HUES48 (cell line): ENCODE measurements at regions not wholly inside any gene's neighbourhood (a gene's known extent, or its start where the extent isn't known, plus 50 kb on each side); places are given as distances from the start of the nearest gene placed in this dataset.

Experiments used
- H3K27ac ChIP-seq: one replicate; pipeline ENCODE4 v1.7.0; 2013; ENCODE audit warnings: low read depth, low read length, inconsistent platforms
- H3K27me3 ChIP-seq: 2 replicates; pipeline ENCODE4 v1.6.1; 2013; ENCODE audit warnings: mild to moderate bottlenecking, low read length; ENCODE audit not compliant: control insufficient read depth, insufficient read depth
- H3K36me3 ChIP-seq: 2 replicates; pipeline ENCODE4 v1.6.1; 2013; ENCODE audit warnings: low read length; ENCODE audit not compliant: control insufficient read depth, insufficient read depth
- H3K4me1 ChIP-seq: 2 replicates; pipeline ENCODE4 v1.6.1; 2013; ENCODE audit warnings: mild to moderate bottlenecking, low read length; ENCODE audit not compliant: control insufficient read depth, insufficient read depth
- H3K4me3 ChIP-seq: 2 replicates; pipeline ENCODE4 v1.5.1; 2013; ENCODE audit warnings: mild to moderate bottlenecking, low read depth, low read length
- H3K9ac ChIP-seq: 2 replicates; pipeline ENCODE4 v1.6.1; 2013; ENCODE audit warnings: mild to moderate bottlenecking, low read depth, low read length, moderate library complexity
- H3K9me3 ChIP-seq: 2 replicates; pipeline ENCODE4 v1.6.1; 2013; ENCODE audit warnings: low read length; ENCODE audit not compliant: control insufficient read depth, insufficient read depth

GRCh38 chr6:170232186-170233002, 58.5 kb downstream of the DLL1 start:
- Histone ChIP-seq H3K27me3 (no peaks in the 10 kb centered on the region), H3K9me3 (no peaks in the 10 kb centered on the region), H3K4me3 (no peak overlapping the region), H3K36me3 (no peaks in the 10 kb centered on the region), H3K9ac (no peak overlapping the region), H3K4me1 (peaks cover 7% of the 10 kb centered on the region; the same call in 1 of the 2 replicates), H3K27ac (no peak overlapping the region)

- H3K27me3 ChIP-seq, result no peaks in the 10 kb centered on the region
- no peaks in the 10 kb centered on the region for H3K9me3 ChIP-seq
Measured at GRCh38 chr6:170231293-170232185, 59.3 kb downstream of the DLL1 start.

GRCh38 chr6:170230520-170231292, 60.2 kb downstream of the DLL1 start:
- H3K36me3 ChIP-seq, result no peaks in the 10 kb centered on the region
- no peak overlapping the region for H3K9ac ChIP-seq
- H3K27ac ChIP-seq, result no peak overlapping the region
- no peaks in the 10 kb centered on the region for H3K9me3 ChIP-seq
- no peaks in the 10 kb centered on the region for H3K27me3 ChIP-seq
- H3K4me3 ChIP-seq, result no peak overlapping the region
- peaks cover 5% of the 10 kb centered on the region; the same call in 1 of the 2 replicates for H3K4me1 ChIP-seq

More at GRCh38 chr6:170231293-170232185, 59.3 kb downstream of the DLL1 start:
- Histone ChIP-seq H3K4me1 (peaks cover 7% of the 10 kb centered on the region; the same call in 1 of the 2 replicates), H3K27ac (no peak overlapping the region), H3K36me3 (no peaks in the 10 kb centered on the region), H3K4me3 (no peak overlapping the region), H3K9ac (no peak overlapping the region)

- no peaks in the 10 kb centered on the region for H3K36me3 ChIP-seq
- H3K4me3 ChIP-seq, result no peak overlapping the region
- H3K9ac ChIP-seq, result no peak overlapping the region
- 0 out of 2 replicates have a peak, but pooled peaks cover under 1% of the 10 kb centered on the region for H3K4me1 ChIP-seq
- H3K27me3 ChIP-seq, result no peaks in the 10 kb centered on the region
- H3K27ac ChIP-seq, result no peak overlapping the region
- H3K9me3 ChIP-seq, result no peaks in the 10 kb centered on the region
Measured at GRCh38 chr6:170229851-170230519, 60.9 kb downstream of the DLL1 start.

GRCh38 chr6:170229396-170229795, 61.5 kb downstream of the DLL1 start:
- Histone ChIP-seq H3K36me3 (no peaks in the 10 kb centered on the region), H3K27me3 (no peaks in the 10 kb centered on the region)

GRCh38 chr6:170228946-170229310, 62.0 kb downstream of the DLL1 start:
- Histone ChIP-seq H3K9ac (no peak overlapping the region), H3K27me3 (no peaks in the 10 kb centered on the region), H3K36me3 (no peaks in the 10 kb centered on the region), H3K4me1 (no peaks in the 10 kb centered on the region), H3K27ac (no peak overlapping the region), H3K9me3 (no peaks in the 10 kb centered on the region), H3K4me3 (no peak overlapping the region)

More at GRCh38 chr6:170229396-170229795, 61.5 kb downstream of the DLL1 start:
- Histone ChIP-seq H3K9me3 (no peaks in the 10 kb centered on the region), H3K9ac (no peak overlapping the region), H3K27ac (no peak overlapping the region), H3K4me3 (no peak overlapping the region), H3K4me1 (no peaks in the 10 kb centered on the region)

- no peaks in the 10 kb centered on the region for H3K36me3 ChIP-seq
- H3K27ac ChIP-seq, result no peak overlapping the region
- no peaks in the 10 kb centered on the region for H3K9me3 ChIP-seq
- H3K9ac ChIP-seq, result no peak overlapping the region
- H3K4me1 ChIP-seq, result no peaks in the 10 kb centered on the region
- H3K27me3 ChIP-seq, result no peaks in the 10 kb centered on the region
- H3K4me3 ChIP-seq, result no peak overlapping the region
Measured at GRCh38 chr6:170227996-170228945, 62.6 kb downstream of the DLL1 start.

- Histone ChIP-seq H3K27me3 (no peaks in the 10 kb centered on the region), H3K4me3 (no peak overlapping the region), H3K27ac (no peak overlapping the region), H3K9ac (no peak overlapping the region), H3K36me3 (no peaks in the 10 kb centered on the region), H3K9me3 (no peaks in the 10 kb centered on the region), H3K4me1 (no peaks in the 10 kb centered on the region)
Measured at GRCh38 chr6:170227521-170227983, 63.3 kb downstream of the DLL1 start.

- no peak overlapping the region for H3K27ac ChIP-seq
- no peak overlapping the region for H3K4me3 ChIP-seq
- no peaks in the 10 kb centered on the region for H3K9me3 ChIP-seq
- no peaks in the 10 kb centered on the region for H3K4me1 ChIP-seq
- no peak overlapping the region for H3K9ac ChIP-seq
- H3K27me3 ChIP-seq, result no peaks in the 10 kb centered on the region
- H3K36me3 ChIP-seq, result no peaks in the 10 kb centered on the region
Measured at GRCh38 chr6:170226647-170227046, 64.2 kb downstream of the DLL1 start.
